HepG2 (cell line): ENCODE measurements at regions not wholly inside any gene's neighbourhood (a gene's known extent, or its start where the extent isn't known, plus 50 kb on each side); places are given as distances from the start of the nearest gene placed in this dataset.

Experiments used
- ERF ChIP-seq: IDR thresholded peaks from 2 replicates; pipeline ENCODE4 v1.6.1; 2018; ENCODE audit warnings: missing biosample characterization, missing genetic modification reagents
- MED1 ChIP-seq: sonication (generic); formaldehyde crosslinking; IDR thresholded peaks from 2 replicates; pipeline ENCODE4 v1.4.0; 2020; ENCODE audit warnings: missing genetic modification reagents
- TBX3 ChIP-seq: fragments of 450-650 bp; IDR thresholded peaks from 2 replicates; pipeline ENCODE4 v1.6.1; 2017; ENCODE audit warnings: antibody characterized with exemption, mild to moderate bottlenecking, inconsistent platforms, borderline replicate concordance
- TIGD3 ChIP-seq: sonication (generic); formaldehyde crosslinking; IDR thresholded peaks from 2 replicates; pipeline ENCODE4 v1.5.1; 2020; ENCODE audit warnings: mild to moderate bottlenecking, missing genetic modification reagents, borderline replicate concordance
- TSC22D2 ChIP-seq: sonication (generic); formaldehyde crosslinking; IDR thresholded peaks from 2 replicates; pipeline ENCODE4 v1.5.1; 2020; ENCODE audit warnings: missing genetic modification reagents, mild to moderate bottlenecking, borderline replicate concordance
- ZBTB34 ChIP-seq: sonication (generic); formaldehyde crosslinking; IDR thresholded peaks from 2 replicates; pipeline ENCODE4 v1.8.0; 2022; ENCODE audit warnings: mild to moderate bottlenecking, missing genetic modification reagents
- ZNF280B ChIP-seq: sonication (generic); formaldehyde crosslinking; IDR thresholded peaks from 2 replicates; pipeline ENCODE4 v1.5.0; 2020; ENCODE audit warnings: missing genetic modification reagents, mild to moderate bottlenecking, borderline replicate concordance
- ZNF691 ChIP-seq: sonication (generic); formaldehyde crosslinking; IDR thresholded peaks from 2 replicates; pipeline ENCODE4 v1.4.0; 2020; ENCODE audit warnings: missing genetic modification reagents, low read depth, mild to moderate bottlenecking, borderline replicate concordance

GRCh38 chr7:101731502-101732084 is 85.8 kb upstream of the CUX1 start (continued):
- TF ChIP-seq ZBTB34 (CRISPR knock-in tag) (no peak), MED1 (no peak), ZNF691 (CRISPR knock-in tag) (no peak), TSC22D2 (CRISPR knock-in tag) (no peak), ZNF280B (CRISPR knock-in tag) (no peak), TIGD3 (CRISPR knock-in tag) (no peak), TBX3 (no peak), ERF (CRISPR knock-in tag) (no peak)
